ENCODE measurements at regions not wholly inside any gene's neighbourhood (a gene's known extent, or its start where the extent isn't known, plus 50 kb on each side); places are given as distances from the start of the nearest gene placed in this dataset.

DNA sequence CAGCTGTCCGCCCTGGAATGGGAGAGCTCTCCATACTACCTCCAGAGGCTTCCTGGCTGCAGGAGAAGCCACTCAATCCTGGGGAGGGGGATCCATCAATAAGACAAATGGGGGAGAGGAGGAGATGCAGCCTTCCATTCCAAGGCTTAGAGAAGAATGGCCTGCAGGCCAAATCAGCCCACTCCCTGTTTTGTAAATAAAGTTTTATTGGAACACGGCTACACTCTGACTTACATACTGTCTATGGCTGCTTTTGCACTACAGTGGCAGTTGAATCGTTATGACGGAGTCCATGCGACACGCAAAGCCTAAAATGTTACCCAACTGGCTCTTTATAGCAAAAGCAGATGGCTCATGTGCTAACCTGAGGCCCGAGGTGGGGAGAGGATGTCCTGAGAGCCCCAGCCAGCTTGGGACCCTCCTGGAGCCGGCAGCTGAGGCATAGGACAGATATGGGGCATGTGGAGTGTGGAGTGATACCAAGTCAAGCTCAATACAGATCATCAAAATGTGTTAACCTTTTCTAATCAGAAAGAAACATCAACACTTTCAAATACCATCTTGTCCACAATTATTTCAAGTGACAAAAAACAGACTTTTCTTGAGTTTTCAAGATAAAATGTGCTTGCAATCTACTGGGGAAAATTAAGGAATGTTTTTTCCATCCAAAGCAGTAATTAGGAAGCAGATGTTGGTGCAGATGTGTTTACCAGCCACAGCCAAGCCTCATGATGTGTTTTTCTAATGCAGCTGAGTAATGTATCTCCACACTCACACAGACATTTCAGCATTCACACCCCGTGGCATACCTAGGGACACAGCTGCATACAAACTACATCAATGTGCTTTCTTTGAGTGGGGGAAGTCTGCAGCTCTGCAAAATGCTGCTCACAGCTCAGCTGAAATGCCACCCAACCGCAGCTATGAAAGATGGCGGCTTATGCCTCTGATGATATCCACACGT is 181.6 kb downstream of the SHANK2 start:
- no peaks in the 10 kb centered on the region for H3K4me1 ChIP-seq (ENCODE audit: insufficient read depth, low read length)
- H3K9me3 ChIP-seq (ENCODE audit: insufficient read depth, low read depth, low read length) = peaks cover 8% of the 10 kb centered on the region
- H4K20me1 ChIP-seq (ENCODE audit: insufficient read depth, low read length) = no peaks in the 10 kb centered on the region
- DNase-seq (ENCODE audit: low read depth) = no peak
- TF ChIP-seq EZH2 (IDR thresholded peaks at IDR 0.05; ENCODE audit: insufficient read depth, low read length) = no peak
- TF ChIP-seq, protein P1, sequence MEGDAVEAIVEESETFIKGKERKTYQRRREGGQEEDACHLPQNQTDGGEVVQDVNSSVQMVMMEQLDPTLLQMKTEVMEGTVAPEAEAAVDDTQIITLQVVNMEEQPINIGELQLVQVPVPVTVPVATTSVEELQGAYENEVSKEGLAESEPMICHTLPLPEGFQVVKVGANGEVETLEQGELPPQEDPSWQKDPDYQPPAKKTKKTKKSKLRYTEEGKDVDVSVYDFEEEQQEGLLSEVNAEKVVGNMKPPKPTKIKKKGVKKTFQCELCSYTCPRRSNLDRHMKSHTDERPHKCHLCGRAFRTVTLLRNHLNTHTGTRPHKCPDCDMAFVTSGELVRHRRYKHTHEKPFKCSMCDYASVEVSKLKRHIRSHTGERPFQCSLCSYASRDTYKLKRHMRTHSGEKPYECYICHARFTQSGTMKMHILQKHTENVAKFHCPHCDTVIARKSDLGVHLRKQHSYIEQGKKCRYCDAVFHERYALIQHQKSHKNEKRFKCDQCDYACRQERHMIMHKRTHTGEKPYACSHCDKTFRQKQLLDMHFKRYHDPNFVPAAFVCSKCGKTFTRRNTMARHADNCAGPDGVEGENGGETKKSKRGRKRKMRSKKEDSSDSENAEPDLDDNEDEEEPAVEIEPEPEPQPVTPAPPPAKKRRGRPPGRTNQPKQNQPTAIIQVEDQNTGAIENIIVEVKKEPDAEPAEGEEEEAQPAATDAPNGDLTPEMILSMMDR (IDR thresholded peaks at IDR 0.05; ENCODE audit: insufficient read depth, low read depth, low read length) = no peak
- H3K36me3 ChIP-seq (ENCODE audit: insufficient read depth, low read length) = no peaks in the 10 kb centered on the region
- no peaks in the 10 kb centered on the region for H3K27me3 ChIP-seq (ENCODE audit: insufficient read depth, low read length)
- no peak overlapping the region for H3K27ac Mint-ChIP-seq (ENCODE audit: unreplicated experiment)
- H3K27ac ChIP-seq (ENCODE audit: low read depth, low read length) = no peak overlapping the region
- peaks cover 2% of the 10 kb centered on the region for H3K9me3 Mint-ChIP-seq (ENCODE audit: unreplicated experiment)
- no peak overlapping the region for H3K9ac ChIP-seq (ENCODE audit: low read length)
- H3K4me3 ChIP-seq (ENCODE audit: insufficient read depth, low read depth, low read length) = no peak overlapping the region
- H3K4me2 ChIP-seq (ENCODE audit: low read length) = no peak overlapping the region
- H3K27me3 Mint-ChIP-seq (ENCODE audit: low read depth, unreplicated experiment) = peaks cover 16% of the 10 kb centered on the region
- H3K4me1 Mint-ChIP-seq (ENCODE audit: low read depth, unreplicated experiment) = peaks cover 2% of the 10 kb centered on the region
- FAIRE-seq = no peak
- H3K79me2 ChIP-seq (ENCODE audit: insufficient read depth, low read length) = no peaks in the 10 kb centered on the region
- H3K4me3 Mint-ChIP-seq (ENCODE audit: unreplicated experiment) = no peak overlapping the region
- H3K36me3 Mint-ChIP-seq (ENCODE audit: low read depth, unreplicated experiment) = peaks cover 2% of the 10 kb centered on the region
- H2AFZ ChIP-seq (ENCODE audit: low read depth, low read length) = no peak overlapping the region

DNA sequence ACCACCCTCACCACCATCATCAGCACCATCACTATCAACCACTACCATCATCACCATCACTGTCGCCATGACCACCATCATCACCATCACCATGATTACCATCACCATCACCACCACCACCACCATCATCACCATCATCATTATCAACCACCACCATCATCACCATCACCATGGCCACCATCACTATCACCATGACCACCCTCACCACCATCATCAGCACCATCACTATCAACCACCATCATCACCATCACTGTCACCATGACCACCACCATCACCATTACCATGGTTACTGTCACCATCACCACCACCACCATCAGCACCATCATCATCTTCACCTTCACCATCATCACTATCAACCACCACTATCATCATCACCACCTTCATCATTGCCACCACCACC is 183.4 kb downstream of the SHANK2 start:
- H3K4me2 ChIP-seq (ENCODE audit: low read length) = no peak overlapping the region
- peaks cover 8% of the 10 kb centered on the region for H3K4me1 Mint-ChIP-seq (ENCODE audit: low read depth, unreplicated experiment)
- no peak overlapping the region for H3K4me3 Mint-ChIP-seq (ENCODE audit: unreplicated experiment)
- no peaks in the 10 kb centered on the region for H4K20me1 ChIP-seq (ENCODE audit: insufficient read depth, low read length)
- peaks cover 2% of the 10 kb centered on the region for H3K9me3 Mint-ChIP-seq (ENCODE audit: unreplicated experiment)
- no peak for FAIRE-seq
- H3K27me3 ChIP-seq (ENCODE audit: insufficient read depth, low read length) = no peaks in the 10 kb centered on the region
- H3K27ac Mint-ChIP-seq (ENCODE audit: unreplicated experiment) = no peak overlapping the region
- TF ChIP-seq, protein P1 (IDR thresholded peaks at IDR 0.05; ENCODE audit: insufficient read depth, low read depth, low read length) = no peak
- no peak for TF ChIP-seq EZH2 (IDR thresholded peaks at IDR 0.05; ENCODE audit: insufficient read depth, low read length)
- H3K36me3 ChIP-seq (ENCODE audit: insufficient read depth, low read length) = no peaks in the 10 kb centered on the region
- no peak overlapping the region for H2AFZ ChIP-seq (ENCODE audit: low read depth, low read length)
- peaks cover 5% of the 10 kb centered on the region for H3K9me3 ChIP-seq (ENCODE audit: insufficient read depth, low read depth, low read length)
- no peaks in the 10 kb centered on the region for H3K79me2 ChIP-seq (ENCODE audit: insufficient read depth, low read length)
- H3K4me3 ChIP-seq (ENCODE audit: insufficient read depth, low read depth, low read length) = no peak overlapping the region
- H3K4me1 ChIP-seq (ENCODE audit: insufficient read depth, low read length) = no peaks in the 10 kb centered on the region
- DNase-seq (ENCODE audit: low read depth) = no peak
- H3K27me3 Mint-ChIP-seq (ENCODE audit: low read depth, unreplicated experiment) = peaks cover 16% of the 10 kb centered on the region
- peaks cover 2% of the 10 kb centered on the region for H3K36me3 Mint-ChIP-seq (ENCODE audit: low read depth, unreplicated experiment)
- no peak overlapping the region for H3K27ac ChIP-seq (ENCODE audit: low read depth, low read length)
- H3K9ac ChIP-seq (ENCODE audit: low read length) = no peak overlapping the region

DNA sequence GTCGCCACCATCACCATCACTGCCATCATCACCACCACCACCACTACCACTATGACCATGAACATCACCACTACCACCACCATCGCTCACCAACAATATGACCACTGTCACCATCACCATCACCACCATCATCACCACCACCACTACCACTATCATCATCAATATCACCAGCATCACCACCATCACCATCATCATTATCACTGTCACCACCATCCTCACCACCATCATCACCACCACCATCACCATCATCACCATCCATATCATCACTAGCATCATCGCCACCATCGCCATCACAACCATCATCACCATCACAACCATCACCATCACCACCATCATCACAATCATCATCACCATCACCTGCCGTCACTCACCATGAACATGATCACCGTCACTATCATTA is 184.6 kb downstream of the SHANK2 start:
- Mint-ChIP-seq H3K4me3 (ENCODE audit: unreplicated experiment) (no peak overlapping the region), H3K4me1 (ENCODE audit: low read depth, unreplicated experiment) (peaks cover 8% of the 10 kb centered on the region), H3K36me3 (ENCODE audit: low read depth, unreplicated experiment) (peaks cover 2% of the 10 kb centered on the region), H3K9me3 (ENCODE audit: unreplicated experiment) (peaks cover 2% of the 10 kb centered on the region), H3K27me3 (ENCODE audit: low read depth, unreplicated experiment) (peaks cover 16% of the 10 kb centered on the region), H3K27ac (ENCODE audit: unreplicated experiment) (no peak overlapping the region)
- Histone ChIP-seq H3K27ac (ENCODE audit: low read depth, low read length) (no peak overlapping the region), H2AFZ (ENCODE audit: low read depth, low read length) (no peak overlapping the region), H3K27me3 (ENCODE audit: insufficient read depth, low read length) (no peaks in the 10 kb centered on the region), H3K9ac (ENCODE audit: low read length) (no peak overlapping the region), H3K36me3 (ENCODE audit: insufficient read depth, low read length) (no peaks in the 10 kb centered on the region), H3K9me3 (ENCODE audit: insufficient read depth, low read depth, low read length) (peaks cover 5% of the 10 kb centered on the region), H3K79me2 (ENCODE audit: insufficient read depth, low read length) (no peaks in the 10 kb centered on the region), H3K4me3 (ENCODE audit: insufficient read depth, low read depth, low read length) (no peak overlapping the region), H4K20me1 (ENCODE audit: insufficient read depth, low read length) (no peaks in the 10 kb centered on the region), H3K4me1 (ENCODE audit: insufficient read depth, low read length) (no peaks in the 10 kb centered on the region), H3K4me2 (ENCODE audit: low read length) (no peak overlapping the region)
- no peak for FAIRE-seq
- TF ChIP-seq, protein P1 (IDR thresholded peaks at IDR 0.05; ENCODE audit: insufficient read depth, low read depth, low read length) = no peak
- no peak for TF ChIP-seq EZH2 (IDR thresholded peaks at IDR 0.05; ENCODE audit: insufficient read depth, low read length)
- DNase-seq (ENCODE audit: low read depth) = no peak
